OCI-LY7 (cell line): ENCODE measurements at regions not wholly inside any gene's neighbourhood (a gene's known extent, or its start where the extent isn't known, plus 50 kb on each side); places are given as distances from the start of the nearest gene placed in this dataset.

ENCODE experiments used
- BruUV-seq: library from RNA; stranded (reverse); fragments of 400-500 nt; replicated peaks from 2 replicates; lab custom pipeline; 2021; lab: Mats Ljungman, UMichigan
- CTCF ChIA-PET: fragments of 300-600 bp; sonication (Branson Sonifier 250); formaldehyde crosslinking; loops from one replicate; lab custom pipeline; 2022; ENCODE audit warnings: antibody characterized with exemption; ENCODE audit not compliant: unreplicated experiment; lab: Charles Lee
- POLR2A ChIA-PET: fragments of 300-600 bp; sonication (Branson Sonifier 250); formaldehyde crosslinking; loops from one replicate; lab custom pipeline; 2022; ENCODE audit warnings: antibody characterized with exemption; lab: Charles Lee
- DNase-seq: peaks from one replicate; pipeline ENCODE4 v3.0.0-alpha.2; 2015; ENCODE audit warnings: low spot score
- H2AFZ ChIP-seq: fragments of 200-600 bp; sonication (generic), shearing (Covaris generic); 2 replicates; pipeline ENCODE4 v1.6.1; 2014; ENCODE audit warnings: mild to moderate bottlenecking, antibody characterized with exemption, low read length, moderate library complexity
- H3K27ac ChIP-seq: fragments of 200-600 bp; sonication (generic); 2 replicates; pipeline ENCODE4 v1.5.1; 2014; ENCODE audit warnings: mixed run types, low read depth, mild to moderate bottlenecking, moderate library complexity, low read length, inconsistent platforms; ENCODE audit not compliant: poor library complexity, severe bottlenecking
- H3K36me3 ChIP-seq: fragments of 200-600 bp; sonication (generic); 2 replicates; pipeline ENCODE4 v1.6.1; 2014; ENCODE audit warnings: mild to moderate bottlenecking, antibody characterized with exemption, low read length, moderate library complexity, mixed read lengths; ENCODE audit not compliant: insufficient read depth
- H3K4me1 ChIP-seq: fragments of 200-600 bp; sonication (generic); 2 replicates; pipeline ENCODE4 v1.5.1; 2014; ENCODE audit warnings: mild to moderate bottlenecking, low read length; ENCODE audit not compliant: insufficient read depth, poor library complexity, severe bottlenecking
- H3K4me2 ChIP-seq: fragments of 200-600 bp; sonication (generic); 2 replicates; pipeline ENCODE4 v1.6.1; 2014; ENCODE audit warnings: mild to moderate bottlenecking, low read length
- H3K4me3 ChIP-seq: fragments of 200-600 bp; sonication (generic); 2 replicates; pipeline ENCODE4 v1.5.1; 2014; ENCODE audit warnings: mild to moderate bottlenecking, low read depth, low read length; ENCODE audit not compliant: poor library complexity, severe bottlenecking
- H3K79me2 ChIP-seq: fragments of 200-600 bp; sonication (generic); 2 replicates; pipeline ENCODE4 v1.6.1; 2016; ENCODE audit warnings: low read depth, mild to moderate bottlenecking, low read length, moderate library complexity, mixed read lengths; ENCODE audit not compliant: insufficient read depth
- H3K9me2 ChIP-seq: fragments of 200-600 bp; sonication (generic); 2 replicates; pipeline ENCODE4 v1.6.1; 2016; ENCODE audit warnings: mild to moderate bottlenecking, low read length, mixed read lengths; ENCODE audit not compliant: insufficient read depth
- H3K9me3 ChIP-seq: fragments of 200-600 bp; sonication (generic); 2 replicates; pipeline ENCODE4 v1.6.1; 2014; ENCODE audit warnings: mild to moderate bottlenecking, mixed run types, low read length, mixed read lengths
- H4K20me1 ChIP-seq: fragments of 200-600 bp; sonication (generic); 2 replicates; pipeline ENCODE4 v1.6.1; 2014; ENCODE audit warnings: mild to moderate bottlenecking, antibody characterized with exemption, low read length, moderate library complexity, mixed read lengths; ENCODE audit not compliant: insufficient read depth
- EZH2phosphoT487 ChIP-seq: fragments of 200-600 bp; sonication (generic); IDR thresholded peaks from 2 replicates; pipeline ENCODE4 v1.6.1; 2018; ENCODE audit warnings: low read depth, borderline replicate concordance, mild to moderate bottlenecking, mixed run types, antibody characterized with exemption, low read length, moderate library complexity, mixed read lengths
- intact Hi-C: fragments of 100-400 bp; cut with micrococcal nuclease; formaldehyde crosslinking; loops from one replicate; pipeline ENCODE4 v1.10.0; 2022; ENCODE audit not compliant: unreplicated experiment
- TF ChIP-seq, protein P1 (sequence below): fragments of 200-600 bp; sonication (generic); conservative IDR thresholded peaks from 2 replicates; pipeline ENCODE4 v1.5.1; 2014; ENCODE audit warnings: mild to moderate bottlenecking, antibody characterized with exemption, low read length, moderate library complexity, mixed read lengths

DNA sequence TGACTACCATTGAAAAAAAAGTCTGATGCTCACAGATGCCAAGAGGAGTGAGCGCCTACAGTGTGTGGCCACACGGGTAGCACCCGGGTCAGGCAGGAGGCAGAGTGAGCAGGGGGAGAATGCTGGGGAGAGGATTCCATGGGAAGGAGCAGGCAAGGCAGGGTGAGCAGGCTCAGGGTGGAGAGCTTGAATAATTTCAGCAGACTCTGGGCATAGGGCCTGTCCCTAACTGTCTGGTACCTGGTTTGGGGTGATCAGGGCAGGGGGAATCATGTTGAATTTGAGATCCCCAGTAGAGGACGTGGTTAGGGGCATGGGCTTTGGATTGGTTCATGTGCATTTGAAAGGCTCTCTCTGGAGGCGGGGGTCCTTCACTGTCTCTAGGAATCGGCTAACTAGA, 51.2 kb upstream of the TLR3 start:
- Histone ChIP-seq H3K4me2 (no peak overlapping the region), H2AFZ (no peak overlapping the region), H3K4me3 (no peak overlapping the region), H3K9me3 (no peaks in the 10 kb centered on the region), H4K20me1 (no peaks in the 10 kb centered on the region), H3K27ac (no peak overlapping the region), H3K9me2 (no peaks in the 10 kb centered on the region), H3K36me3 (no peaks in the 10 kb centered on the region), H3K79me2 (no peaks in the 10 kb centered on the region), H3K4me1 (no peaks in the 10 kb centered on the region)
- ChIA-PET CTCF (no interaction called here), POLR2A (no interaction called here)
- TF ChIP-seq, protein P1, sequence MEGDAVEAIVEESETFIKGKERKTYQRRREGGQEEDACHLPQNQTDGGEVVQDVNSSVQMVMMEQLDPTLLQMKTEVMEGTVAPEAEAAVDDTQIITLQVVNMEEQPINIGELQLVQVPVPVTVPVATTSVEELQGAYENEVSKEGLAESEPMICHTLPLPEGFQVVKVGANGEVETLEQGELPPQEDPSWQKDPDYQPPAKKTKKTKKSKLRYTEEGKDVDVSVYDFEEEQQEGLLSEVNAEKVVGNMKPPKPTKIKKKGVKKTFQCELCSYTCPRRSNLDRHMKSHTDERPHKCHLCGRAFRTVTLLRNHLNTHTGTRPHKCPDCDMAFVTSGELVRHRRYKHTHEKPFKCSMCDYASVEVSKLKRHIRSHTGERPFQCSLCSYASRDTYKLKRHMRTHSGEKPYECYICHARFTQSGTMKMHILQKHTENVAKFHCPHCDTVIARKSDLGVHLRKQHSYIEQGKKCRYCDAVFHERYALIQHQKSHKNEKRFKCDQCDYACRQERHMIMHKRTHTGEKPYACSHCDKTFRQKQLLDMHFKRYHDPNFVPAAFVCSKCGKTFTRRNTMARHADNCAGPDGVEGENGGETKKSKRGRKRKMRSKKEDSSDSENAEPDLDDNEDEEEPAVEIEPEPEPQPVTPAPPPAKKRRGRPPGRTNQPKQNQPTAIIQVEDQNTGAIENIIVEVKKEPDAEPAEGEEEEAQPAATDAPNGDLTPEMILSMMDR = no peak
- TF ChIP-seq EZH2phosphoT487 = no peak
- BruUV-seq = no TSS peak
- DNase-seq = no peak
- intact Hi-C loops = no loop called here

DNA sequence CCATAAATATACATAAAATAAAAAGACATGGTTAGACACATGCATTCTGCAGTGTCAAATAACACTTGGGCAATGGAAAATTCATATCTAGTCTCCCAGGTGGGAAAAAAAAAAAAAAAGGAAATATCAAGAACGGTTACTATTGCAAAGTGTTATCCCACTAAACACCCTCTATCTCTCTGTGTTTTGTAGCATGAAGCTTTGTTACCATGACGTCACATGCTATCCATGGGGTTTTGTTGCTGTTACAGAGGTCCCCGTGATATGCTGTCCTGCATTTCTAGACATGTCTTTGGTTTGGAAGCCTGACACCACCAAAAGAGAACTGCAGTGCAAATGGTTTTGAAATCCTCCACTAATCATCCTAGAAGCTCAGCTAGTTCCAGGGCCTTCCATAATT, 50.7 kb upstream of the TLR3 start:
- no TSS peak for BruUV-seq
- POLR2A ChIA-PET = interaction anchor here (0.6 kb wide), 2 partner anchors 76 to 170 kb away, joined by 3 to 8 read pairs; no protein-coding TSS in a partner anchor
- TF ChIP-seq, protein P1 = no peak
- TF ChIP-seq EZH2phosphoT487 = no peak
- Histone ChIP-seq H4K20me1 (no peaks in the 10 kb centered on the region), H2AFZ (no peak overlapping the region), H3K9me2 (no peaks in the 10 kb centered on the region), H3K36me3 (no peaks in the 10 kb centered on the region), H3K4me3 (no peak overlapping the region), H3K27ac (no peak overlapping the region), H3K79me2 (no peaks in the 10 kb centered on the region), H3K4me2 (no peak overlapping the region), H3K4me1 (no peaks in the 10 kb centered on the region), H3K9me3 (no peaks in the 10 kb centered on the region)
- CTCF ChIA-PET = no interaction called here
- intact Hi-C loops = no loop called here
- DNase-seq = no peak

DNA sequence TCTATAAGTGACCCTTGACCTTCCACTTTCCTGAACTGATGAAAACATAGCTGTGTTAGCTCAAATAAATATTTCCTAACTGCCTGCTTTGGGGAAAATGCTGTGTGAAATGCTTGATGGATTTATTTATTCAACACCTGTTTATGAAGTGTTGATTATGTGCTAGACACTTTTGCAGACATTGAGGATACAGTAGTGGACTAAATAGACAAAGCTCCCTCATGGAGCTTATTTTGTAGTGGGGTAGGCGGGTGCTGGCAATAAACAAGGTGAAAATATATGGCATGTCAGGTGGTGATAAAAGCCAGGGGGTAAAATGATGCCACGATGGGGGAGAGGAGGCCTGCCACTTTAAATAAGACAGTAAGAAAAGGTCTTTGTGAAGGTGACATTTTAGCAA, 50.2 kb upstream of the TLR3 start:
- Histone ChIP-seq H3K27ac (no peak overlapping the region), H3K9me2 (no peaks in the 10 kb centered on the region), H3K4me2 (no peak overlapping the region), H3K79me2 (no peaks in the 10 kb centered on the region), H2AFZ (no peak overlapping the region), H3K9me3 (no peaks in the 10 kb centered on the region), H3K4me3 (no peak overlapping the region), H3K4me1 (no peaks in the 10 kb centered on the region), H3K36me3 (no peaks in the 10 kb centered on the region), H4K20me1 (no peaks in the 10 kb centered on the region)
- CTCF ChIA-PET = no interaction called here
- TF ChIP-seq, protein P1 = no peak
- no peak for TF ChIP-seq EZH2phosphoT487
- POLR2A ChIA-PET = interaction anchor here (0.6 kb wide), 2 partner anchors 77 to 170 kb away, joined by 3 to 8 read pairs; no protein-coding TSS in a partner anchor
- intact Hi-C loops = no loop called here
- no TSS peak for BruUV-seq
- no peak for DNase-seq
